ENCODE measurements at regions not wholly inside any gene's neighbourhood (a gene's known extent, or its start where the extent isn't known, plus 50 kb on each side); places are given as distances from the start of the nearest gene placed in this dataset.

DNA sequence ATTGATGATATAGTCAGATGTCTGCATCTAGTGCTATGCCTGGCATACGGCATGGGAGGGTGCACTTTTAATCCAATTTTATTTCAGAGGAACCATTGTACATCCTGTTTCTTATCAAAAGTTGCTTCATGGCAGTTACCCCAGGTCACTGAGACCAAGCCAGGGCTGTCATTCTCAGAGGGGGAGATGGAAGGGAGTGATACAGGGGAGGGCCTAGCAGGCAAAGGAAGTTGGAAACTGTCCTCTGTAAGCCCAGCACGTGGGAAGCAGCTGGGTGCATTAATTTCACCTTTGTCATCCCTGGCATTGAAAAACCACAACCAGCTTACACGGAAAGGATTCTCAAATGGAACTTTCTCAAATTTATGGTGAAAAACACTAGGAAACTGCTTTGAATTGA lies 458.7 kb upstream of the ADAMTS5 start:
- ChIA-PET POLR2A (no interaction called here), CTCF (interaction anchor here (0.6 kb wide), 1 partner anchor 113 kb away, joined by 3 read pairs; no protein-coding TSS in a partner anchor)
- TF ChIP-seq EZH2 (IDR thresholded peaks at IDR 0.05; ENCODE audit: borderline replicate concordance, insufficient read depth, low read depth, low read length, poor library complexity, severe bottlenecking) (no peak), CTCF (IDR thresholded peaks at IDR 0.05) (no peak)
- Mint-ChIP-seq H3K27me3 (no peaks in the 10 kb centered on the region), H3K4me1 (no peaks in the 10 kb centered on the region), H3K9me3 (ENCODE audit: insufficient read depth) (peaks cover 9% of the 10 kb centered on the region), H3K27ac (no peak overlapping the region), H3K4me3 (no peak overlapping the region)
- no peaks in the 10 kb centered on the region for H3K27me3 ChIP-seq (replicated peaks in 1 of 4; ENCODE audit: control extremely low read depth in 1 of 4, control insufficient read depth in 3 of 4, insufficient read depth in 4 of 4, low read length in 3 of 4)
- no peak overlapping the region for H2AFZ ChIP-seq (ENCODE audit: insufficient read depth, low read depth, low read length, poor library complexity, severe bottlenecking)
- no peaks in the 10 kb centered on the region for H3K79me2 ChIP-seq (ENCODE audit: control insufficient read depth, insufficient read depth, low read length)
- H3K9ac ChIP-seq (ENCODE audit: low read length), result no peak overlapping the region
- no CpG with 5 or more reads among the region's 3 CpGs for WGBS (ENCODE audit: insufficient coverage)
- no peak overlapping the region for H3K4me3 ChIP-seq (ENCODE audit: control extremely low read depth in 1 of 5, extremely low read depth in 1 of 5, insufficient read depth in 1 of 5, low read depth in 2 of 5, low read length in 4 of 5)
- H3K4me1 ChIP-seq (ENCODE audit: control insufficient read depth in 2 of 2, insufficient read depth in 2 of 2, low read length in 2 of 2), result no peaks in the 10 kb centered on the region
- peaks cover 0 to 5% (median 0%) of the 10 kb centered on the region in 3 donors for H3K9me3 ChIP-seq (ENCODE audit: control extremely low read depth in 1 of 3, control insufficient read depth in 2 of 3, insufficient read depth in 1 of 3, low read length in 2 of 3)
- no peaks in the 10 kb centered on the region for H4K20me1 ChIP-seq (ENCODE audit: control insufficient read depth, insufficient read depth, low read length, poor library complexity, severe bottlenecking)
- no peak overlapping the region for H3K27ac ChIP-seq (ENCODE audit: low read length in 2 of 2)
- no peak overlapping the region for H3K4me2 ChIP-seq (replicated peaks; ENCODE audit: low read depth, low read length, poor library complexity, severe bottlenecking)
- intact Hi-C loops (cut with micrococcal nuclease), result no loop called here
- ATAC-seq (ENCODE audit: low read depth) (no peak), DNase-seq (no peak)
- no peaks in the 10 kb centered on the region for H3K36me3 ChIP-seq (replicated peaks in 1 of 2; ENCODE audit: control extremely low read depth in 1 of 2, control insufficient read depth in 1 of 2, extremely low read depth in 1 of 2, insufficient read depth in 2 of 2, low read length in 1 of 2)

DNA sequence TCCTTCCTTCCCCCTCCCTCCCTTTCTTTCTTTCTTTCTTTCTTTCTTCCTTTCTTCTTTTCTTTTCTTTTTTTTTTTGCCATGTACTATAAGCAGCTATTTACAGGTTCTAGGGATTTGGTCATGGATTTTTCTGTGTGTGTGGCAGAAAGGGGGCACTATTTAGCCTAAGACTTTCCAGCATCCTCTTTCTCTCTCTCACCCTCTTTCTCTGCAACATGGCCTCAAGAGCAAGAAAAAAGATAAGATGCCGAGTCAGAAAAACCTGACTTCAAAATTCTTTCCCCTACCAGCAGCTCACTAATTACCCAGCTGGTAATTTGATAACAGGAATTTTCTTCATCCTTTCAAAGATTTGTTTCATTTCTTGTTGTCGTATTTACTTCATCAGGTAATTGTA lies 458.3 kb upstream of the ADAMTS5 start:
- DNase-seq (no peak), ATAC-seq (ENCODE audit: low read depth) (no peak)
- Histone ChIP-seq H3K9me3 (ENCODE audit: control extremely low read depth in 1 of 3, control insufficient read depth in 2 of 3, insufficient read depth in 1 of 3, low read length in 2 of 3) (peaks cover 0 to 9% (median 0%) of the 10 kb centered on the region in 3 donors), H3K79me2 (ENCODE audit: control insufficient read depth, insufficient read depth, low read length) (no peaks in the 10 kb centered on the region), H4K20me1 (ENCODE audit: control insufficient read depth, insufficient read depth, low read length, poor library complexity, severe bottlenecking) (no peaks in the 10 kb centered on the region), H3K36me3 (replicated peaks in 1 of 2; ENCODE audit: control extremely low read depth in 1 of 2, control insufficient read depth in 1 of 2, extremely low read depth in 1 of 2, insufficient read depth in 2 of 2, low read length in 1 of 2) (no peaks in the 10 kb centered on the region), H3K27me3 (replicated peaks in 1 of 4; ENCODE audit: control extremely low read depth in 1 of 4, control insufficient read depth in 3 of 4, insufficient read depth in 4 of 4, low read length in 3 of 4) (no peaks in the 10 kb centered on the region), H3K4me3 (ENCODE audit: control extremely low read depth in 1 of 5, extremely low read depth in 1 of 5, insufficient read depth in 1 of 5, low read depth in 2 of 5, low read length in 4 of 5) (no peak overlapping the region), H3K4me1 (ENCODE audit: control insufficient read depth in 2 of 2, insufficient read depth in 2 of 2, low read length in 2 of 2) (no peaks in the 10 kb centered on the region), H2AFZ (ENCODE audit: insufficient read depth, low read depth, low read length, poor library complexity, severe bottlenecking) (no peak overlapping the region), H3K27ac (ENCODE audit: low read length in 2 of 2) (no peak overlapping the region), H3K4me2 (replicated peaks; ENCODE audit: low read depth, low read length, poor library complexity, severe bottlenecking) (no peak overlapping the region), H3K9ac (ENCODE audit: low read length) (no peak overlapping the region)
- intact Hi-C loops (cut with micrococcal nuclease), result no loop called here
- Mint-ChIP-seq H3K27ac (no peak overlapping the region), H3K4me1 (no peaks in the 10 kb centered on the region), H3K4me3 (no peak overlapping the region), H3K27me3 (no peaks in the 10 kb centered on the region), H3K9me3 (ENCODE audit: insufficient read depth) (peaks cover 9% of the 10 kb centered on the region)
- no peak for TF ChIP-seq CTCF (IDR thresholded peaks at IDR 0.05)
- TF ChIP-seq EZH2 (IDR thresholded peaks at IDR 0.05; ENCODE audit: borderline replicate concordance, insufficient read depth, low read depth, low read length, poor library complexity, severe bottlenecking), result no peak
- POLR2A ChIA-PET, result no interaction called here
- CTCF ChIA-PET, result interaction anchor here (0.6 kb wide), 1 partner anchor 112 kb away, joined by 3 read pairs; no protein-coding TSS in a partner anchor
- WGBS (ENCODE audit: insufficient coverage), result 100% methylated on average over 1 of the region's 2 CpGs
